Neural progenitor cell (in vitro differentiated cells): ENCODE measurements at regions not wholly inside any gene's neighbourhood (a gene's known extent, or its start where the extent isn't known, plus 50 kb on each side); places are given as distances from the start of the nearest gene placed in this dataset.

ENCODE experiments used
- DNase-seq: peaks from one replicate; pipeline ENCODE4 v3.0.0-alpha.2; 2016; ENCODE audit warnings: low spot score
- H2AFZ ChIP-seq: fragments of 200-600 bp; sonication (generic); replicated peaks from 2 replicates; pipeline ENCODE4 v1.6.1; 2016; ENCODE audit warnings: antibody characterized with exemption
- H3F3A ChIP-seq: fragments of 200-600 bp; sonication (generic); 2 replicates; pipeline ENCODE4 v1.6.1; 2016; ENCODE audit warnings: antibody characterized with exemption, low read depth
- H3K27ac ChIP-seq: fragments of 200-600 bp; sonication (generic); 2 replicates; pipeline ENCODE4 v1.5.1; 2016; ENCODE audit warnings: mild to moderate bottlenecking
- H3K27me3 ChIP-seq: fragments of 200-600 bp; sonication (generic); 2 replicates; pipeline ENCODE4 v1.6.1; 2016; ENCODE audit warnings: mild to moderate bottlenecking, moderate library complexity
- H3K36me3 ChIP-seq: fragments of 200-600 bp; sonication (generic); 2 replicates; pipeline ENCODE4 v1.5.1; 2016
- H3K4me1 ChIP-seq: fragments of 200-600 bp; sonication (generic); 2 replicates; pipeline ENCODE4 v1.6.1; 2016; ENCODE audit warnings: mixed run types
- H3K4me2 ChIP-seq: fragments of 200-600 bp; sonication (generic); 2 replicates; pipeline ENCODE4 v1.6.1; 2016
- H3K4me3 ChIP-seq: fragments of 200-600 bp; sonication (generic); 2 replicates; pipeline ENCODE4 v1.5.1; 2016
- H3K79me2 ChIP-seq: fragments of 200-600 bp; sonication (generic); 2 replicates; pipeline ENCODE4 v1.6.1; 2016; ENCODE audit warnings: low read depth
- H3K9ac ChIP-seq: fragments of 200-600 bp; sonication (generic); 2 replicates; pipeline ENCODE4 v1.6.1; 2016
- H3K9me3 ChIP-seq: fragments of 200-600 bp; sonication (generic); 2 replicates; pipeline ENCODE4 v1.5.1; 2016; ENCODE audit warnings: low read depth
- H4K20me1 ChIP-seq: fragments of 200-600 bp; sonication (generic); 2 replicates; pipeline ENCODE4 v1.6.1; 2016; ENCODE audit warnings: low read depth
- H3K27ac Mint-ChIP-seq: 3 replicates; pipeline ENCODE4 v1.8.0; 2021; ENCODE audit warnings: mixed read lengths
- H3K27me3 Mint-ChIP-seq: 2 replicates; pipeline ENCODE4 v1.8.0; 2022; ENCODE audit warnings: low read depth, mild to moderate bottlenecking, inconsistent platforms, moderate library complexity, mixed read lengths; ENCODE audit not compliant: insufficient read depth
- H3K36me3 Mint-ChIP-seq: 3 replicates; pipeline ENCODE4 v1.8.0; 2021; ENCODE audit warnings: mixed read lengths
- H3K4me1 Mint-ChIP-seq: 3 replicates; pipeline ENCODE4 v1.8.0; 2021; ENCODE audit warnings: mixed read lengths
- H3K4me3 Mint-ChIP-seq: 3 replicates; pipeline ENCODE4 v1.8.0; 2021; ENCODE audit warnings: mild to moderate bottlenecking, moderate library complexity, mixed read lengths
- H3K9me3 Mint-ChIP-seq: 3 replicates; pipeline ENCODE4 v1.8.0; 2020; ENCODE audit warnings: mixed read lengths
- CTCF ChIP-seq: fragments of 200-600 bp; sonication (generic); IDR thresholded peaks from 2 replicates; pipeline ENCODE4 v1.5.1; 2017; ENCODE audit warnings: antibody characterized with exemption, mild to moderate bottlenecking
- EZH2 ChIP-seq: fragments of 200-600 bp; sonication (generic); IDR thresholded peaks from 2 replicates; pipeline ENCODE4 v1.6.1; 2017; ENCODE audit warnings: antibody characterized with exemption, mild to moderate bottlenecking, moderate library complexity
- EZH2phosphoT487 ChIP-seq: fragments of 200-600 bp; sonication (generic); IDR thresholded peaks from 2 replicates; pipeline ENCODE4 v1.6.1; 2017; ENCODE audit warnings: antibody characterized with exemption

GRCh38 chr6:169379495-169380070 is 125.9 kb upstream of the THBS2 start:
- H3K4me1 Mint-ChIP-seq: peaks cover 9% of the 10 kb centered on the region
- Histone ChIP-seq H3K9me3 (no peaks in the 10 kb centered on the region), H3K9ac (no peak overlapping the region), H3K27ac (no peak overlapping the region), H3K27me3 (no peaks in the 10 kb centered on the region), H4K20me1 (no peaks in the 10 kb centered on the region), H3K36me3 (no peaks in the 10 kb centered on the region), H2AFZ (no peak overlapping the region), H3K79me2 (no peaks in the 10 kb centered on the region), H3K4me3 (no peak overlapping the region), H3K4me2 (no peak overlapping the region), H3K4me1 (no peaks in the 10 kb centered on the region), H3F3A (no peaks in the 10 kb centered on the region)
- TF ChIP-seq EZH2 (no peak), CTCF (no peak), EZH2phosphoT487 (no peak)
- H3K27ac Mint-ChIP-seq: no peak overlapping the region
- H3K9me3 Mint-ChIP-seq: peaks cover 17% of the 10 kb centered on the region
- no peak for DNase-seq
- H3K27me3 Mint-ChIP-seq: no peaks in the 10 kb centered on the region
- no peak overlapping the region for H3K4me3 Mint-ChIP-seq
- H3K36me3 Mint-ChIP-seq: peaks cover 4% of the 10 kb centered on the region

GRCh38 chr6:169378620-169379381 is 125.2 kb upstream of the THBS2 start:
- no peak overlapping the region for H3K4me2 ChIP-seq
- H3K9ac ChIP-seq: no peak overlapping the region
- Mint-ChIP-seq H3K27ac (no peak overlapping the region), H3K4me3 (no peak overlapping the region), H3K27me3 (no peaks in the 10 kb centered on the region), H3K36me3 (peaks cover 4% of the 10 kb centered on the region), H3K4me1 (peaks cover 9% of the 10 kb centered on the region), H3K9me3 (peaks cover 17% of the 10 kb centered on the region)
- H4K20me1 ChIP-seq: no peaks in the 10 kb centered on the region
- no peak overlapping the region for H3K27ac ChIP-seq
- no peaks in the 10 kb centered on the region for H3K27me3 ChIP-seq
- no peaks in the 10 kb centered on the region for H3K9me3 ChIP-seq
- no peaks in the 10 kb centered on the region for H3K36me3 ChIP-seq
- no peaks in the 10 kb centered on the region for H3K79me2 ChIP-seq
- DNase-seq: no peak
- no peaks in the 10 kb centered on the region for H3F3A ChIP-seq
- TF ChIP-seq CTCF (no peak), EZH2 (no peak), EZH2phosphoT487 (no peak)
- H3K4me1 ChIP-seq: no peaks in the 10 kb centered on the region
- no peak overlapping the region for H2AFZ ChIP-seq
- H3K4me3 ChIP-seq: no peak overlapping the region

GRCh38 chr6:169376458-169376857 is 122.8 kb upstream of the THBS2 start:
- no peak for DNase-seq
- Mint-ChIP-seq H3K36me3 (peaks cover 4% of the 10 kb centered on the region), H3K27ac (peak overlapping the region; percentile 62)

More at GRCh38 chr6:169376458-169376857, 122.8 kb upstream of the THBS2 start:
- Histone ChIP-seq H3K4me2 (no peak overlapping the region), H3K79me2 (no peaks in the 10 kb centered on the region), H3K27ac (no peak overlapping the region), H3K9ac (no peak overlapping the region), H3K9me3 (no peaks in the 10 kb centered on the region), H3K27me3 (no peaks in the 10 kb centered on the region), H3F3A (peaks cover 4% of the 10 kb centered on the region), H3K4me3 (no peak overlapping the region), H2AFZ (no peak overlapping the region), H3K36me3 (no peaks in the 10 kb centered on the region), H4K20me1 (no peaks in the 10 kb centered on the region), H3K4me1 (no peaks in the 10 kb centered on the region)
- Mint-ChIP-seq H3K27me3 (no peaks in the 10 kb centered on the region), H3K4me3 (no peak overlapping the region), H3K9me3 (peaks cover 17% of the 10 kb centered on the region), H3K4me1 (peaks cover 3% of the 10 kb centered on the region)
- TF ChIP-seq EZH2phosphoT487: no peak
- TF ChIP-seq CTCF: no peak
- no peak for TF ChIP-seq EZH2
